Cardiac muscle cell (in vitro differentiated cells and primary cell): ENCODE measurements at regions not wholly inside any gene's neighbourhood (a gene's known extent, or its start where the extent isn't known, plus 50 kb on each side); places are given as distances from the start of the nearest gene placed in this dataset.

ENCODE experiments used
- DNase-seq, 2 donors: peaks; one replicate each; pipeline versions ENCODE4 v3.0.0 to v3.0.0-alpha.2; 2010 to 2017; ENCODE audit warnings: low read depth in 1 of 2, low spot score in 1 of 2
- H3K27ac ChIP-seq: fragments of 200-600 bp; sonication (generic); 2 replicates; pipeline ENCODE4 v1.5.1; 2016
- H3K27me3 ChIP-seq: fragments of 200-600 bp; sonication (generic); 2 replicates; pipeline ENCODE4 v1.6.0; 2016; ENCODE audit warnings: control low read depth
- H3K36me3 ChIP-seq: fragments of 200-600 bp; sonication (generic); 2 replicates; pipeline ENCODE4 v1.5.1; 2016; ENCODE audit warnings: control low read depth
- H3K4me1 ChIP-seq: fragments of 200-600 bp; sonication (generic); 2 replicates; pipeline ENCODE4 v1.8.1; 2017; ENCODE audit warnings: low read depth, mild to moderate bottlenecking, mixed run types
- H3K4me3 ChIP-seq: fragments of 200-600 bp; sonication (generic); 2 replicates; pipeline ENCODE4 v1.5.1; 2016; ENCODE audit warnings: mild to moderate bottlenecking
- H3K9me3 ChIP-seq: fragments of 200-600 bp; sonication (generic); 2 replicates; pipeline ENCODE4 v1.5.1; 2017; ENCODE audit warnings: low read depth, mild to moderate bottlenecking, control low read depth
- CTCF ChIP-seq: IDR thresholded peaks from 2 replicates; pipeline ENCODE4 v1.5.1; 2012; ENCODE audit warnings: low read depth, mild to moderate bottlenecking, low read length

- Histone ChIP-seq H3K4me1 (no peaks in the 10 kb centered on the region), H3K4me3 (no peak overlapping the region)
- TF ChIP-seq CTCF: no peak
Measured at GRCh38 chr13:85262499-85262898, 536.7 kb downstream of the SLITRK6 start.

GRCh38 chr13:85261757-85262346, 537.4 kb downstream of the SLITRK6 start:
- no peaks in the 10 kb centered on the region for H3K36me3 ChIP-seq
- no peaks in the 10 kb centered on the region for H3K9me3 ChIP-seq
- no peaks in the 10 kb centered on the region for H3K4me1 ChIP-seq
- peak; percentile 65 for TF ChIP-seq CTCF
- H3K27me3 ChIP-seq: peaks cover 5% of the 10 kb centered on the region
- no peak overlapping the region for H3K4me3 ChIP-seq
- no peak overlapping the region for H3K27ac ChIP-seq
- peak; percentile 25 to 28 for DNase-seq

More at GRCh38 chr13:85262499-85262898, 536.7 kb downstream of the SLITRK6 start:
- Histone ChIP-seq H3K9me3 (no peaks in the 10 kb centered on the region), H3K36me3 (no peaks in the 10 kb centered on the region), H3K27me3 (peaks cover 5% of the 10 kb centered on the region), H3K27ac (no peak overlapping the region)
- DNase-seq: no peak

GRCh38 chr13:85260896-85261295, 538.3 kb downstream of the SLITRK6 start:
- no peaks in the 10 kb centered on the region for H3K4me1 ChIP-seq
- no peak for TF ChIP-seq CTCF
- H3K4me3 ChIP-seq: no peak overlapping the region
- no peak overlapping the region for H3K27ac ChIP-seq
- H3K9me3 ChIP-seq: no peaks in the 10 kb centered on the region
- peaks cover 5% of the 10 kb centered on the region for H3K27me3 ChIP-seq
- no peak for DNase-seq
- H3K36me3 ChIP-seq: no peaks in the 10 kb centered on the region

- DNase-seq: peak in 1 of 2 donors; percentile 20
- TF ChIP-seq CTCF: no peak
Measured at GRCh38 chr13:85255978-85256377, 543.2 kb downstream of the SLITRK6 start.

GRCh38 chr13:85254641-85255040, 544.6 kb downstream of the SLITRK6 start:
- no peak for TF ChIP-seq CTCF

More at GRCh38 chr13:85255978-85256377, 543.2 kb downstream of the SLITRK6 start:
- Histone ChIP-seq H3K36me3 (no peaks in the 10 kb centered on the region), H3K4me3 (no peak overlapping the region), H3K4me1 (no peaks in the 10 kb centered on the region), H3K9me3 (no peaks in the 10 kb centered on the region), H3K27ac (no peak overlapping the region), H3K27me3 (no peaks in the 10 kb centered on the region)

GRCh38 chr13:85249151-85249550, 550.1 kb downstream of the SLITRK6 start:
- no peaks in the 10 kb centered on the region for H3K4me1 ChIP-seq
- no peaks in the 10 kb centered on the region for H3K36me3 ChIP-seq
- no peak for DNase-seq
- H3K27ac ChIP-seq: no peak overlapping the region
- H3K4me3 ChIP-seq: no peak overlapping the region
- no peaks in the 10 kb centered on the region for H3K27me3 ChIP-seq
- no peak for TF ChIP-seq CTCF
- H3K9me3 ChIP-seq: no peaks in the 10 kb centered on the region

More at GRCh38 chr13:85254641-85255040, 544.6 kb downstream of the SLITRK6 start:
- no peaks in the 10 kb centered on the region for H3K9me3 ChIP-seq
- H3K27ac ChIP-seq: no peak overlapping the region
- no peak for DNase-seq
- no peaks in the 10 kb centered on the region for H3K27me3 ChIP-seq
- no peak overlapping the region for H3K4me3 ChIP-seq
- H3K4me1 ChIP-seq: no peaks in the 10 kb centered on the region
- H3K36me3 ChIP-seq: no peaks in the 10 kb centered on the region
